Stimulated activated CD4-positive, alpha-beta T cell treated with anti-CD3 and anti-CD28 coated beads, Interleukin-15, amount 100 ng/mL, for 48 hours (primary cell): ENCODE measurements at regions not wholly inside any gene's neighbourhood (a gene's known extent, or its start where the extent isn't known, plus 50 kb on each side); places are given as distances from the start of the nearest gene placed in this dataset.
"Not testable (repeated sequence)": the region's sequence is repeated elsewhere in the genome, so short reads cannot be mapped to it uniquely, and the experiment has no call there.

Experiments
- DNase-seq, 2 donors: peaks; one replicate each; pipeline ENCODE4 v3.0.0-alpha.2; 2020; ENCODE audit warnings: low read depth in 2 of 2

DNA sequence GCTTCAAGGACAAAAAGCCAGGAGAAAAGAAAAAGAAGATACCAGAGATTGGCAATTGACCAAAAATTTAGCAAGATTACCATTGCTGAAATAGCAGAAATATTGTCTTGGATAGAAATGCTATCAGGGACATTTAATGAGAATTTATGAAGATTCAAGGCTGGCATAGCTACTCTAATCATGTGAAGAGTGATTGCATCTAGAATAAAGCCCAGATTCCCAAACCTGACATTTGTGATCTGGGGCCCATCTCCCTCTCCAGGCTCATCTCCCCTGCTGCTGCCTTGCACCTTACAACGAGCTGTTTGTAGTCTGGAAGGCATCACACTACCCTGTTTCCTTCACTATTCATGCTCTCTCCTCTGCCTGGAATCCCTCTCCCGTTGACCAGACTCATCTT is 114.5 kb downstream of the C9orf152 start:
- DNase-seq, result no peak

DNA sequence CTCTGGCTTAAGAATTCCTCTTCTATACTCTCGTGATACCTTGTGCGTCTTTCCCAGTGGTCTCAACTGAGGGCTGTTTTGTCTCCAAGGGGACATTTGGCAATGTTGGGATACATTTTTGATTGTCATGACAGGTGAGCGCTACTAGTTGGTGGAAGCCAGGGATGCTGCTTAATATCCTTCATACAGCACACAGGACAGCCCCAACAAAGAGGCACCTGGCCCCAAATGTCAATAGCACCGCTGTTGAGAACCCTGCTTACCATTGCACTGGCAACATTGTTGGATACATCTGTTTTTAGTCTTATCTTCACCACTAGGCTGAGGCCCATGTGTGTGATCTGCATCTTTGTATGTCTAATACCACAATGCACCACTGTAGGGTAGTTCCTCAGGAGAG is 114.1 kb downstream of the C9orf152 start:
- DNase-seq, result no peak

DNA sequence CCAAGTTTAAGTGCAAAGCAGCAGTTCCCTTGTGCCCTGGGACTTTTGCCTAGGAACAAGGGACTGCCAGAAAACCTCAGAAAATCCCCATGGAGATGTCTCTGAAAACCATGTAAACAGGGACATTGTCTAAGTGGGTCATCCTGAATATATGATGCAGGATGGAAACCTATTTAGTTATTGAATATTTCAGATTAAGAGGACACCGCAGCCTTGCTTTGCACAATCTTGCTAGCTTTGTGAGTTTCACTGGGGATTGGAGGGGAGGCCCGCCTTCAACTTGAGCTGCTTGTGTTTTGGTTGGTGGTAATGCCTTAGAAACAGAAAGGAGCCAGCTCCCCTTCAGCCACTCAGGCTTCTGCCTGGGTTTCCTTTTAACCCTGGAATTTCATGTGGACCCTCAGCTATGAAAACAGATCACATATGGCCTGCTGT is 112.8 kb downstream of the C9orf152 start:
- no peak for DNase-seq

DNA sequence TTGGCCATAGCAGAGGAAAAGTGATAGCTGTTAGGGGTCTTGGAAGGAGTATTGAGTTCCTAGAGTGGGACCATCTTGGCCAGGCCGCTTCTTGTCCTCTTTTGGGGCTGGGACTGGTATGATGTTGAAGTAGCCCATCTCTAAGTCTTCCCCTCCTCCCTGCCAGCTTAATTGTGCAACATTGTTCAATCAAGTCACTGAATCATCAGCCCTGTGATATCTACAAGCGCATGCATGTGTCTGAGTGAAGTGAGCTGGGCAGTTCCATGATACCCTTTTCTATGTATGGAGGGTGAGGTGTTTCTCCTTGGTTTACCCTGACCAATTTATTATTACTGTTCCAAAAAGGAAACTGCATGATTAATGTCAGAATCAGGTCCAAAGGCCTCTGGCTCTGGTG is 112.2 kb downstream of the C9orf152 start:
- no peak for DNase-seq

DNA sequence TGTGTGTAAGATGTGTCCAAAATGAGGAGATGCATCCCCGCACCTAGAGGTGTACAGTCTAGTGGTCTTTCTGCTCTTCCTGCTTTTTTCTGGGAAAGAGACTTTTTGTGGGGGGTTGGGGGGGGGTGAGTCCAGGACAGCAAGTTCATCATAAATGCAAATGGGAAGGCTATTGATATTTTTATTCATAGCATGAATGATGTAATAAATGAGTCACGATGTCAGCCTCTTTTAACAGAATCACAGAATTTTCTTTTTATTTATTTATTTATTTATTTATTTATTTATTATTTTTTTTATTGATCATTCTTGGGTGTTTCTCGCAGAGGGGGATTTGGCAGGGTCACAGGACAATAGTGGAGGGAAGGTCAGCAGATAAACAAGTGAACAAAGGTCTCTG is 111.3 kb downstream of the C9orf152 start:
- not testable (repeated sequence) for DNase-seq

DNA sequence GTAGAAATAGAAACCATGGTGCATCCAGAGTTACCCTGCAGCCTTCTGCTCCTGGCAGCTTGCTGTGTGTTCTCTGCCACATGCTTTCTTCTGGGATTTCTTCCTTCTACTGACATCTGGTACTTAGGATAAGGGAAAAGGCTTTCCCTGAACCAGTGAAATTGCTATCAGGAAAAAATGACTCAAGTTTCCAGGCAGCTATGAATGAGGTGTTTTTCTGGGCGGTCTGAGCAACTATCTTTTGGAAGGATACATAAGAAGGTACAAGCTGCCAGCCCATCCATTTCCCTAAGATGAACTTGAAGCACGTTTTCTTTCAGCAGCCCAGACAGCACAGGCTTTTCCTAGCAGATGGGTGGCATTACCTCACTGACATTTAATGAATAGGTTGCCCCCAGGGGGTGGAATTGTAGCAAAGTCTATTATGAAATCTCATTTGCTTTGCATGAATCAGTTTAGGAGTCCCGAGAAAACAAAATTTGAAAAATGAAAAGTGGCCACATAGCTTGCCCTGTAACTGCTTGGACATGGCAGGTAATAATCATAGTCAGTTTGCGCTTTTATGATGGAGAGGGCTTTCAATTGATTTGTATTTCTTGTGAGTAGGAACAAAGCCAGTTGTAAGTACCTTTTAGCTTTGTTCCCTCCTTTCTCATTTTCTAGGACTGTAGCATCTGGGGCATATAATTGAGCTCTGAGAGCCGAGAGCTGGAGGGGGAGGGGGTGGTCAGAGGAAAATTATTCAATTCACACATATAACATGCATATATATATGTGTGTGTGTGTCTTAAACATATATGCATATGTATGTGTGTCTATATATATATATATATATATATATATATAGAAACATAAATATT is 108.5 kb downstream of the C9orf152 start:
- DNase-seq, result no peak

DNA sequence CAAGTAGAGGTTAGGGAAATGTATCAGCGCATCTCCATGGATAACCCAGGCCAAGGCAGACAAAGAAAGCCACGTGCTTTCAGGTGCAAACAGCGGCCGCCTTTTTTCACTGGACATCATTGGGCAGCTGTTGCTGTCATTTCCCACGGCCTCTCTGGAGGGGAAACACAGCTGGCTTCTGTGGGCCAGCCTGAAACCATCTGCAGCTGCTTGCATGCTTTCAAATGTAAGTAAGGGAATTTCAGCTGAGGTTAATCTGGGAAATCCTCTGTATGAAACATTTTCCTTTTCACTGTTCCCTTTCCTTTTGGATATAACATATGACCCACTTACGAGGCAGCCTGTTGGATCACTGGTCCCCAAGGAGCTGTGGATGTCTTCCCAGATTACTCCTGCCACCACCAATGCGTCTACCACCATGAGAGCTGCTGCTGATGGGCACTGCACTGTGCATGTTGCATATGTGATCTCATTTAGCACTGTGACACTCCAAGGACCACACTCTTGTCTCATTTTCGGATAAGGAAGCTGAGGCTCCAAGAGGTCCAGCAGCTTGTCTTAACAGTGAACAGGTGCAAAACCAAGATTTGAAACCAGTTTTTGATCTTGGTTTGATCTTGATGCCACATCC is 106.3 kb downstream of the C9orf152 start:
- no peak for DNase-seq

DNA sequence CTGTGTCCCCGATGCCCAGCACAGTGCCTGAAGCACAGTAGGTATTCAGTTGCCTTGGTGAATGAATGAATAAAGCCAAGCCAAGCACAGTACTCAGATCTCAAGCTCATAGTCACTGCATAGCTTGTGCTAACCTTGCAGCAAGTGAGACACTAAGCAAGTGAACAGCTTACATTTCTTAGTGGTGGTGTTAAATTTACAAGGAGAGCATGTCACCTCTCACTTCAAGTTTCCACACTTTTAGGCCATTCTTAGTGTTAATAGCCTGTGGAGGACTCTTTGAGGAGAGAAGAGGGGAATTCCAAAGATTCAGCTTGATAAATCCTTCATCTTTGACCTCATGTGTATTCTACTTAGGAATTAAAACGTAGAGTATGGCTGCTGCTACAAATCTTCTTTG is 104.7 kb downstream of the C9orf152 start:
- DNase-seq, result no peak

DNA sequence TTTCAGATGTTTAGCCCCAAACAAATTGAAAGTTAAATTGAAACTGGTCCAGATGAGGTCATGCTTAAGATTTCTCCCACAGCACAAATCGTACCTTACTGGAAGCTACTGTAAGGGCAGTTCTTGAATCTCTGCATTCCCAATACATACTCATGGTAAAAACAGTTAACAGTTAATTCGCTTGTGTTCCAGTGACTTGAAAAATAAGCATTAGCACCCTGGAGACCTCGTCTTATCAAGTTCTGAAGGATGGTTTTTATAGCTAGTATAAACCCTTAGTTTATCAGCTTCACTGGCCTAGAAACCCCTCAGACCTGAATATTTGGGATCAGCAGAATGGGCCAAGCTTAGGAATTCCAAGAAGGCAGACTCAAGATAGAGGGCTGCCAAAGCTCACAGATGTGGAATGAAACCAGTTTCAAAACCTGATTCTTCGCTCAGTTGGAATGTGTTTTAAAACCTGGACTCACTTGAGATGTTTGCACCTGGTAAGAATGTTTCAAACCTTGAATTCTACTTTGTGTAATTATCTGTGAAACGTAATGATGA is 103.6 kb downstream of the C9orf152 start:
- no peak for DNase-seq

DNA sequence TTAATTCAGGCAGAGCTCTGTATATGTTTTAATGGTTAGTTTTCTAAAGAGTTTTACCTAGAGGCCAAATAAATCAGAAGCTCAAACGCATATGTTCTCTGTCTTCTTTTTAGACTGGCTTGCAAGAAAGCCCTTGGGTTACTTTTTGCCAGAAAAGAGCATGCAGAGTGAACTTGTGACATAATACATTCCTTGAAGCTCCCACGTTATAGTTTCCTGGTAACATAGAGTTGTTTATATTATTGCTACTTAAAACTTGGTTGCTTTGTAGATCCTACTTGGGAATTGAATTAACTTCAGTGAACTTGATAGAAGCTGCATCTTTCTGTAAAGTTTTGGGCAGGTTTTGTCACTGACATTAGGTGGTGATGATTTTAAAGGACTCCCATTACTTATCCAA is 102.9 kb downstream of the C9orf152 start:
- no peak for DNase-seq

DNA sequence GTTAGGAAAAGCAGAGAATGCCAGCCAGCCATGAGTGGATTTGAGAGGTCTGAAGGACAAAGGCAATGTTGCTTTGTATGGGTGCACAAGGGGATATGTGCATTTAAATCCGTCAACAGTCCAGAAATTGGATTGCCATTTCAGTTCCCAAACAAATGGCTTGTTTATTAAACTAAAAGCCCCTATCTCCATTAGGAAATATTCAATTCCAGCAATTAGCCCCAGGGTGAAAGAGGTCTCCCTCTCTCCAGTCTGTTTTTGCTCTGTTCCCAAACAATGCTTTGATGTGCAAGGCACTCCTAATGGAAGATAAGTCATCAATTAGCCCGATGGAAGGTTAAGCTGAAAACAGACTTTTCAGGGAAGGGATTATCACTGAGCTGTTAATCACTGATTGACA is 101.3 kb downstream of the C9orf152 start:
- DNase-seq, result no peak

DNA sequence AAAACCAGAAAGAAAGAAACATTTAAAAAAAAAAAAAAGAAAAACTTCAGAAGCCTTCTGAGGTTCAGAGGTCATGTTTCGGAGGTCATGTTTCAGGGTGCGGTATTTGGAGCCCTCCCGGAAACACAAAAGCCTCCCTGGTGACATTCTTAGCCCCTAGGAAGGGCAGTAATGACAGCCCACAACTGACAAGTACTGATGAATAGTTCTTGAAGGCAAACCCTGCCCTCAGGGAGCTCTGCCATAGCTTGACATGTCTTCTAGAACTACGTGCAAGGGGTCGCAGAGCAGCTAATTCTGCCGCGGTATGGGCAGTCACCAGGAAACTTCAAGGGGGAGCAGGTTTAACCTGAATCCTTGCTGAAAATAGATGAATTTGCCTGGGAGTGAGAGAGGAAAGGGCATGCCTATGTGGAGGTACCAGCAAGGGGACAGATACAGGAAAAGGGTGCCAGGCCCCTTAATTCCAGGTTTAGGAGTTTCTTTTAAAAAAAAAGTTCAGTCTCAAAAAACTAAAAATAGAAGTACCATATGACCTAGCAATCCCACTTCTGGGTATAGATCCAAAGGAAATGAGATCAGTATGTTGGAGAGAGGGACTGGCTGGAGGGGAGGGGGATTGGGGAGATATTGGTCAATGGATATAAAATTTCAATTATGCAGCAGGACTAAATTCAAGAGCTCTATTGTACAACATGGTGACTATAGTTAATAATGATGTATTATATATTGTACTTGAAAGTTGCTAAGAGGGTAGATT is 98.4 kb downstream of the C9orf152 start:
- DNase-seq, result no peak

DNA sequence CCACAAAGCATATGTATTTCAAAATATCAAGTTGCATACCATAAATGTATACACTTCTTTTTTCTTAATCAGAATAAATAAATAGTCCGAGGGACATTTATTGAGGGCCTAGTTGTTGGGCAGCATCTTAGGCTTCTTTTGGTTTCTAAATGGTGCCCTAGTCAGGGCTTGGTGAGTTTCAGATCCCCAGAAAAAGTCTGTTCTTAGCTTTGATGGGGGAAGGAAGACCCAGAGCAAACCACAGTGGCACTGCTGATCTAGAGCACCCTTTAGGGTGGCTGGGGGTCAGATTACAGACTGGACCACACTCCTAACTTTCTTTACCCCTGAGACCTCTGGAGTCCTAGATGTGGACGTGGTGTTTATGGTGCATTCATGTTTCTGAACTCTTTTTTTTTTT is 97.8 kb downstream of the C9orf152 start:
- DNase-seq, result no peak

DNA sequence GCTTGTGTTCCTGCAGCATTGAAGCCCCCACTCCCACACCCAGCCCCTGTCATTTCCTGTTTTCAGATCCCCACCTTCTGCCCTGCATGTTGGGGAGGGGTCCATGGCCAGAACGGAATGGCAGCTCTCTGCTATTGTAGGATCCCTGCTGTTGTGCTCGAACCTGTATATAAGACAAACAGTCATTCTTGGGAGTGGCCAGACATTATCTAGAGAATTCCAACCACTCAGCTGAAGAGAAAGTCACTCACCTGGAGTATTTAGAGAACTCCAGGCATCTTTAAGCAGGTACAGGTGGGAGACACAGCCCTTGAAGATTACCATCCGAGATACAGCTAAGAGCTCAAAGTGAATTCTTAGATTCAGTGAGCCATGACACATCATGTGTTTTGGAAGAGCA is 96.1 kb downstream of the C9orf152 start:
- DNase-seq, result no peak

DNA sequence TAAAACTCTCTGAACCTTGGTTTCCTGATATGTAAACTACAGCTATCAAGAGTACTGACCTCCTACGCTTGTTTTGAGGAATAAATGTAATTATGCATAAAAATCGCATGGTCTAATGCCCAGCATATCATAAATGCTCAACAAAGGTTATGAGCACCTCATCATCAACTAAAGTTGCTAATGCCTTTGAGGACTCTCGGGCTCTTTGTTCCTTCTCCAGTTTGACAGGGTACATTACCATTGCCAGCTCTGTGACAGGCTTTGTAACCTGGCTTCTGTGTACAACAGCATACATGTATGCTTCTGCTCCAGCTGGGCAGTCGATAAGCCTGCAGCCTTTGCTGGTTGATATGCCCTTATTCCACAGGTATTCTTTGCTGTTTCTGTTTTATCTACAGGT is 95.2 kb downstream of the C9orf152 start:
- no peak for DNase-seq

DNA sequence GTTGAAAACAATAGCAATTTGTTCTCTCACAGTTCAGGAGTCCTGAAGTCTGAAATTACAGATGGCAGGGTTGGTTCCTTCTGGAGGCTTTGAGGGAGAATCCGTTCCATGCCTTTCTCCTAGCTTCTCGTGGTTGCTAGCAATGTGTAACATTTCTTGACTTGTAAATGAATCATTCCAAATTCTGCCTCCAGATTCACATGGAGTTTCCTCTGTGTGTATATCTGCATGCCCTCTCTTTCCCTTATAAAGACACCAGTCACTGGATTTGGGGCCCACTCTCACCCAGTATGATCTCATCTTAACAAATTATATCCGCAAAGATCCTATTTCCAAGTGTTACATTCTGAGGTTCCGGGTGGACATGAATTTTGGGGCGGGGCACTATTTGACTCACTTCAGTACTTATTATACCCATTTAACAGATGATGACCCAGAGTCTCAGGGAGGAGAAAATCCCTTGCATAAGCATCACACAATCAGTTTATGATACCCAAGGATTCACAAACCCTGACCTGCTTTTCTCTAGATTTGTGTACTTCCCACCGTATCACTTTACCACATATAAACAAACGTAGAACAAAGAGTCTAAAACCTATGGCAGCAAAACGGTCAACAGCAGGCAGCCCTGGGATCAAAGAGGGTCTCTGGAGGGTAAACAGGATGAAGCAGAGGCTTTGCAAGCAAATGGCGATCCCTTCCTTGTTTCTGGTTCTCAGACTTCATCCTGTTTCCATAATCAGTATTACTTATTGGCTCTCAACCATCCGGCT is 93.7 kb downstream of the C9orf152 start:
- no peak for DNase-seq

DNA sequence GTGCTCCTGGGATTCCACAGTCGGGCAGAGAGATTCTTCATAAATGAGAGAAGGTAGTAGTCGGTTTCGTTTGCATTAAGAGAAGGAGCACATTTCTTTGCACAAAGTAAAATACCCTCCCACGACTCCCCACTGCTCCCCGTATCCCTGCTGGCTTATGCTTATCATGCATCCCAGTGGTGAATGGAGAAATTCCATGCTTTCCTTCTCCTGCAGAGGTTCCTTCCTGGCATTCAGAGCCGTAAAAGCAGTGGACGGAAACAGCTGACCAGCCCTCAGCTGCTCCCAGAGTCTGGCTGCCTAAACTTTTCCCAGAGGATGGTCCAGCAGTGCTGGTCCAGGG is 93.1 kb downstream of the C9orf152 start:
- no peak for DNase-seq

DNA sequence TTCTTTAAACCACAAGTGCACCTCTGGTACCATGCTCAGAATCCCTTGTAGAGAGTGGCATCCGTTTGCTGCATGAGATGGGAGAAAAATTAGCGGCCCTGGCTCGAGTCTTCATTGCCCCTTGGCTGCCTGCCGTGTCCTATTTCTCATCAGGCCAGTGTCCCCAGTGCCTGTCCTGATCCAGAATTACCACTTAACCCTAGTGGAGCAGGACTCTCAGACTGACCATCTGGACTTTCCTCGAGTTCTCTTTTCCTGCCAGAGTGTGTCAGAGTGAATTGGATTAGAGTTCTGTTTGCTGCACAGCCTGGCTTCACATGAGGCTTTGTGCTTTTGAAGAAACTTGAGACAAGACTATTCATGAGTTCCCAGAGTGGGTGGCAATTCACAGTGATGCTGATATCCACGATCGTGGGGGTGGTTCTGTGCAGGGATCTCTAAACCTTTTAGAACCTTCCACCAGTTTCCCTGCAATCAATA is 92.6 kb downstream of the C9orf152 start:
- no peak for DNase-seq

DNA sequence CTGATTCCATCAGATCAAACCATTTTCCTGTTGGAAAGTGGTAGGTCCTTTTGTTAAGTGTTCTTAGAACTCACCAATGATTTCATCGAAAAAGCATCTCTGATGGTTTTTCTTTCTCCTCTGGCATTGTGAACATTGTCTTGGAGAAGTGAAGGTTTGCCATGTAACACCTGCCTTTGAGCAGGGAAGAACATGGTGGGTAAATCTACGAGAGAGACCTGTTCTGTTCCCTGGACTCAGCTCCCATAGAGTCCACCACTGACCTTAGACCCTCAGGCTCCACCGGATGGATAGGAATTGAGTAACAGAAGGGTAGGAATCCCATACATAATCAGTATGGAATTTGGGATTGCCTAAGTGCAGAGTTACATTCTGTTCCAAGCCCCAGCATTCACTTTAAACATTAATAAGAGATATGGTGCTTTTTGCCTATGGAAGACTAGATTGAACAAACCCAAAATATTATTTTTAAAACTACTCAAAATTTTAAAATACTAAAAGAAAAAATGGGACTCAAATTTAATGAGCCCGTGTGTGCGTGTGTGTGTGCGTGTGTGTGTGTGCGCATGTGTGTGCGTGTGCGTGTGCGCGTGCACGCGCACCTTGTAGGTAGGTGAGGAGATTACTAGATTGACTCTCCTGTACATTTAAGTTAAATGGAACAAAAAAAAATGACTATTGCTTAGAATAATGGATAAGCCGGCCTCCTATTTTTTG is 92.0 kb downstream of the C9orf152 start:
- DNase-seq, result no peak

DNA sequence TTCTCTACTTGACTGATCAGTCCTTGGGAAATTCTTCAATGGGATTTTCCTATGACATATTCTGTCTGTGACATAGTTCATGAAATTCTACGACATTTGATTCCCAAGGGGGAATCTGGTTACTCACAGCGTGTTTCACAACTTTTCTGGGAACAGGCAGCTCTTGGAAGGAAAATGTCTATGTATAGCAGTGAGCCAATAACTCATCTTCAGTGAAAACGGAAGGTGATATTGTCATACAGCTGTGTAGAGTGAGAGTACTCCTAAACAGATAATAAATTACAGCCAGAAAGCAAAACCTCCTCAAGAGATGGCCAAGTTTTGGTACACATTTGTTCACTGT is 91.4 kb downstream of the C9orf152 start:
- no peak for DNase-seq

DNA sequence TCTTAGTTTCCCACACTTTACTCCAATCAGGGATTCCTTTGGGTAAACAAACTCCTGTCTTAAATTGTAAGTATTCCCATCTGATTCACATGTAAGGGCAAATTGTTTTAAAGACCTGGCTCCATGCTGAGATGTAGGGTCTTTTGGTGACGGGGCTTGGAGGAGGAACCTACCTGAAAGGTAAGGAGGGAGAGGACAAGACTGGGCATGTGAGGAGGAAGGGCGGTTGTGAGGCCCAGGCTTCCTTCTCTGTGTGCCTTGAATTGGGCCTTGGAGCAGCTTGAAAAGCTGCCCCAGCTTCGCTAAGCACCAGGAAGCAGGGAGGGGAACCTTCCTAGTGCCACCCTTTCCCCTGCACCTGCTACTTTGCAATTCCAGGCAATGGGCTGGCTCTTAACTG is 86.8 kb downstream of the C9orf152 start:
- no peak for DNase-seq
